ENCODE measurements at regions not wholly inside any gene's neighbourhood (a gene's known extent, or its start where the extent isn't known, plus 50 kb on each side); places are given as distances from the start of the nearest gene placed in this dataset.

DNA sequence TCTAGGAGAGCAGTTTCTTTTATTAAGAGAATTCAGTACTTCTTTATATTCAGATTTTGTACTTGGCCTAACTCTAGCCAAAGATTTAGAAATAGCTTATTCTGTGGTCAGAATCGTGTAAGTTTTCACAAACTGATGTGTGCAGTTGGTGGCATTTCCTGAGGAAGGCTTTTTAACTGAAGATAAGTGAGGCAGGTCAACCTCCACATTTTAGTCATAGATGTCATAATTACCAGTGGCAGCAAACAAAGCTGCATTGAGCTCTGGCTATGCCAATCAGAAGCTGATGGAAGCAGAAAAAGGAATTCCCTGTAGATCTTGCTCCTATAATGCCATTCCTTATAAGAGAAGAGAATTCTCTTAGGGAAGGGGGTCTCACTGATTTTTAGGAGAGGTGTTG lies 141.3 kb upstream of the SP8 start:
- in situ Hi-C loops (cut with MboI; ENCODE audit: low sequenced_read_pairs), result no loop called here
- DNase-seq, result no peak
- H3K56ac ChIP-seq (ENCODE audit: extremely low read depth, insufficient read depth, low read length), result no peak overlapping the region
- no peaks in the 10 kb centered on the region for H3K36me3 ChIP-seq (ENCODE audit: control insufficient read depth, insufficient read depth, low read length)
- no peak overlapping the region for H3K18ac ChIP-seq (ENCODE audit: low read depth, low read length)
- H3K4me1 ChIP-seq (ENCODE audit: control insufficient read depth, insufficient read depth, low read length), result no peaks in the 10 kb centered on the region
- H3K4me3 ChIP-seq (ENCODE audit: insufficient read depth, low read depth, low read length), result no peak overlapping the region
- TF ChIP-seq MAZ (IDR thresholded peaks at IDR 0.05; ENCODE audit: borderline replicate concordance, low read depth, low read length), result no peak
- TF ChIP-seq, protein P1, sequence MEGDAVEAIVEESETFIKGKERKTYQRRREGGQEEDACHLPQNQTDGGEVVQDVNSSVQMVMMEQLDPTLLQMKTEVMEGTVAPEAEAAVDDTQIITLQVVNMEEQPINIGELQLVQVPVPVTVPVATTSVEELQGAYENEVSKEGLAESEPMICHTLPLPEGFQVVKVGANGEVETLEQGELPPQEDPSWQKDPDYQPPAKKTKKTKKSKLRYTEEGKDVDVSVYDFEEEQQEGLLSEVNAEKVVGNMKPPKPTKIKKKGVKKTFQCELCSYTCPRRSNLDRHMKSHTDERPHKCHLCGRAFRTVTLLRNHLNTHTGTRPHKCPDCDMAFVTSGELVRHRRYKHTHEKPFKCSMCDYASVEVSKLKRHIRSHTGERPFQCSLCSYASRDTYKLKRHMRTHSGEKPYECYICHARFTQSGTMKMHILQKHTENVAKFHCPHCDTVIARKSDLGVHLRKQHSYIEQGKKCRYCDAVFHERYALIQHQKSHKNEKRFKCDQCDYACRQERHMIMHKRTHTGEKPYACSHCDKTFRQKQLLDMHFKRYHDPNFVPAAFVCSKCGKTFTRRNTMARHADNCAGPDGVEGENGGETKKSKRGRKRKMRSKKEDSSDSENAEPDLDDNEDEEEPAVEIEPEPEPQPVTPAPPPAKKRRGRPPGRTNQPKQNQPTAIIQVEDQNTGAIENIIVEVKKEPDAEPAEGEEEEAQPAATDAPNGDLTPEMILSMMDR (conservative IDR thresholded peaks at IDR 0.05; ENCODE audit: low read depth, low read length), result no peak
- dilution Hi-C loops (cut with HindIII; ENCODE audit: low sequenced_read_pairs, unreplicated experiment), result no loop called here
- no peaks in the 10 kb centered on the region for H3K79me1 ChIP-seq (ENCODE audit: low read depth in 1 of 2, low read length in 2 of 2)
- intact Hi-C loops (cut with micrococcal nuclease), result no loop called here
- no peak overlapping the region for H2AFZ ChIP-seq (replicated peaks; ENCODE audit: low read length, poor library complexity)
- ChIA-PET CTCF (no interaction called here), POLR2A (ENCODE audit: unreplicated experiment) (no interaction called here)
- no peak overlapping the region for H4K91ac ChIP-seq (ENCODE audit: insufficient read depth, low read depth, low read length)
- no TSS peak for BruUV-seq (replicated peaks)
- no peaks in the 10 kb centered on the region for H4K20me1 ChIP-seq (ENCODE audit: insufficient read depth, low read length)
- no peak overlapping the region for H2AK5ac ChIP-seq (ENCODE audit: low read depth, low read length)
- ATAC-seq (ENCODE audit: low read depth), result no peak
- H2BK20ac ChIP-seq (ENCODE audit: low read depth, low read length), result no peak overlapping the region
- H3K27me3 ChIP-seq (ENCODE audit: control insufficient read depth, insufficient read depth, low read length), result no peaks in the 10 kb centered on the region
- H2BK15ac ChIP-seq (ENCODE audit: low read depth, low read length), result no peak overlapping the region
- no peak overlapping the region for H3K9ac ChIP-seq (ENCODE audit: low read depth, low read length)
- H3K4ac ChIP-seq (ENCODE audit: low read depth, low read length), result no peak overlapping the region
- WGBS, 2 experiments (ENCODE audit: extremely low coverage in 2 of 2, insufficient read length in 1 of 2), result no CpG with 5 or more reads among the region's 1 CpG
- no peak overlapping the region for H2AK9ac ChIP-seq (replicated peaks; ENCODE audit: low read depth, low read length, poor library complexity)
- H3K4me2 ChIP-seq (ENCODE audit: low read depth, low read length), result no peak overlapping the region
- no peak overlapping the region for H4K8ac ChIP-seq (ENCODE audit: low read depth in 2 of 2, low read length in 2 of 2)
- H4K5ac ChIP-seq (ENCODE audit: low read depth, low read length), result no peak overlapping the region
- H3K23ac ChIP-seq (ENCODE audit: low read depth, low read length), result no peak overlapping the region
- H3K9me1 ChIP-seq (ENCODE audit: insufficient read depth, low read length), result no peaks in the 10 kb centered on the region
- no peak overlapping the region for H2BK120ac ChIP-seq (ENCODE audit: low read depth, low read length)
- H3K14ac ChIP-seq (replicated peaks; ENCODE audit: low read depth, low read length), result no peak overlapping the region
- no peak overlapping the region for H2BK5ac ChIP-seq (ENCODE audit: low read depth, low read length, poor library complexity, severe bottlenecking)
- no peak overlapping the region for H3K27ac ChIP-seq (ENCODE audit: insufficient read depth, low read length)
- no peaks in the 10 kb centered on the region for H3K9me3 ChIP-seq (ENCODE audit: control insufficient read depth, insufficient read depth, low read length)
